NB4 (cell line): ENCODE measurements at regions not wholly inside any gene's neighbourhood (a gene's known extent, or its start where the extent isn't known, plus 50 kb on each side); places are given as distances from the start of the nearest gene placed in this dataset.

Experiments used
- DNase-seq: peaks from one replicate; pipeline ENCODE4 v3.0.0; 2010; ENCODE audit warnings: low read depth
- H3K4me3 ChIP-seq: one replicate; pipeline ENCODE4 v1.5.1; 2011; ENCODE audit warnings: mild to moderate bottlenecking, low read depth, low read length, moderate library complexity
- MYC ChIP-seq: IDR thresholded peaks from 2 replicates; pipeline ENCODE4 v1.6.1; 2011; ENCODE audit warnings: low read depth, low read length
- POLR2A ChIP-seq: IDR thresholded peaks from 2 replicates; pipeline ENCODE4 v1.6.1; 2011; ENCODE audit warnings: mild to moderate bottlenecking; ENCODE audit not compliant: insufficient read length; ENCODE audit errors: extremely low read depth
- TF ChIP-seq, protein P1 (sequence below): IDR thresholded peaks from one replicate; pipeline ENCODE4 v1.5.1; 2012; ENCODE audit warnings: low read depth, low read length
- TF ChIP-seq, protein P2 (sequence below): IDR thresholded peaks from 2 replicates; pipeline ENCODE4 v1.6.1; 2011; ENCODE audit warnings: low read depth, low read length

DNA sequence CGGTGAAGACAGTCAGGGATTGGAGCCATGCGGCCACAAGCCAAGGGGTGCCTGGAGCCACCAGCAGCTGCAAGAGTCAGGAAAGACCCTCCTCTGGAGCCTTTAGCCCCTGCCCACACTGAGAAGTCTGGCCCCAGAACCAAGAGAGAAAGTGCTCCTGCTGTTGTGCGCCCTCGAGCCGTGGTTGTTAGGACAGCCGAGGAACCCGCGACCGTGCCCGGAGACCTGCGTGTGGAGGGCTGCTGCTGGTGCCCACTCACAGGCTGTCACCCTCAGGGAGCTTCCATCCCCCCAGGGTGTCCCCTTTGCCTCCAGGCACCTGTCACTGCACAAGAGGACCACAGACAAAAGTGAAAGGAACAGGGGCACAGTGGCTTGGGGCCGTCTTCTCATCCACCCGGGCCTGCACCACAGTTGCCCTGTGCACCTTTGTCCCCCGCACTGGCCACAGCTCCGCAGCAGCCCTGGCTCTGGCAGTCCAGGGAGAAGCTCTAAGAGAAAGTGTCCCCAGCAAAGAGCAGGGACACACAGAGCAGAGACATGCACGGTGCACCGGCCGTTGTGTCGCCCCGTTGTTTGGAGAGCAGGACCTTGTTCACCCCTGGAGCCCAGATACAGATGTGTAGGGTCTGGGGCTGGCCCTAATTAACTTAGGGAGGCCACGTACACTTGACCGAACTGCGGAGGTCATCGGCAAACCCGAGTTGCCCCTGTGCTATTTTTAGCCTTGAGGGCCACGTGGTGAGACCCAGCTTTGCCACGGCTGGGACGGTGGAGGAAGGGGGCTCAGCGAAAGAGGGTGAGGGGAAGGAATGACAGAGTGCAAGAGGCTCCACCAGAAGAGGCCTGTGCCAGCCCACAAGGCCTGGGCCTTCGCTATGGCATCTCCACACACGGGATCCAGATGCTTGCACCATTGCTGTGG is 329.2 kb downstream of the C16orf95 start:
- H3K4me3 ChIP-seq = no peak overlapping the region
- TF ChIP-seq MYC (no peak), POLR2A (no peak)
- TF ChIP-seq, protein P1, sequence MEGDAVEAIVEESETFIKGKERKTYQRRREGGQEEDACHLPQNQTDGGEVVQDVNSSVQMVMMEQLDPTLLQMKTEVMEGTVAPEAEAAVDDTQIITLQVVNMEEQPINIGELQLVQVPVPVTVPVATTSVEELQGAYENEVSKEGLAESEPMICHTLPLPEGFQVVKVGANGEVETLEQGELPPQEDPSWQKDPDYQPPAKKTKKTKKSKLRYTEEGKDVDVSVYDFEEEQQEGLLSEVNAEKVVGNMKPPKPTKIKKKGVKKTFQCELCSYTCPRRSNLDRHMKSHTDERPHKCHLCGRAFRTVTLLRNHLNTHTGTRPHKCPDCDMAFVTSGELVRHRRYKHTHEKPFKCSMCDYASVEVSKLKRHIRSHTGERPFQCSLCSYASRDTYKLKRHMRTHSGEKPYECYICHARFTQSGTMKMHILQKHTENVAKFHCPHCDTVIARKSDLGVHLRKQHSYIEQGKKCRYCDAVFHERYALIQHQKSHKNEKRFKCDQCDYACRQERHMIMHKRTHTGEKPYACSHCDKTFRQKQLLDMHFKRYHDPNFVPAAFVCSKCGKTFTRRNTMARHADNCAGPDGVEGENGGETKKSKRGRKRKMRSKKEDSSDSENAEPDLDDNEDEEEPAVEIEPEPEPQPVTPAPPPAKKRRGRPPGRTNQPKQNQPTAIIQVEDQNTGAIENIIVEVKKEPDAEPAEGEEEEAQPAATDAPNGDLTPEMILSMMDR = no peak
- TF ChIP-seq, protein P2, sequence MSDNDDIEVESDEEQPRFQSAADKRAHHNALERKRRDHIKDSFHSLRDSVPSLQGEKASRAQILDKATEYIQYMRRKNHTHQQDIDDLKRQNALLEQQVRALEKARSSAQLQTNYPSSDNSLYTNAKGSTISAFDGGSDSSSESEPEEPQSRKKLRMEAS = no peak
- DNase-seq = no peak

DNA sequence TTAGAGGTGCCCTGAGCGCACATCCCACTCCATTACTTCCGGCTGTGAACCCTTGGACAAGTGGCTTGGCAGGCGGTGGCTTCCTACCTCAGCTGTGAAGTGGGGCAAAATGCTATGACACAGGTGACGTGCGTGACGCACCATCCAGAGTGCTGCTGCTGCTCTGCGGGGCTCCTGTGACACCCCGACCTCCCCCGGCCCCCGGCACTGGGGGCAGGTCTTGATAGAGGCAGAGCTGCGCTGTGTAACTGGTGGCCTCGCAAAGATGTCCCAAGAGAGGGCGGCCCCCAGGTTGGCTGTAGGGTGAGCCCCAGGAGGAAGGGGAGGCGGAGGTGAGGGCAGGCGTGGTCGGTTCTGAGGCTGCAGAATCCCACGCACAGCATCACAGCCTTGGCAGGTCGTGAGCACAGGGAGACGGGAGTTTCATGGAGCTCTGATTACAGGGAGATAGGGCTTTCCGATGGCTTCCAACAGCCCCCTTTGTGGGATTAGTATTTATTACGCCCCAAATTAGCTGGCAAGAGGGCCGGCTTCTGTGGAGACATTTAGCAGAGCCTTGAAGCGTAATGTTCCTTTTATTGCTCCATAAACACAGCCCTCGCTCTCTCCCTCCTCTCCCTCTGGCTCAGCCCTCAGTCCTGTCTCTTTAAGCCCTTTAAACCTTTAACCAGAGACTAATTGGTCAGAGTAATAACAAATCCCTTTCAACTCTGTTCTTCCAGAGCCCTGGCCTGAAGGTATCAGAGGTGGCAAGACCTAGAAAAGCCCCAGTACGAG is 328.1 kb downstream of the C16orf95 start:
- TF ChIP-seq MYC (no peak), POLR2A (no peak)
- TF ChIP-seq, protein P1 = no peak
- TF ChIP-seq, protein P2 = no peak
- DNase-seq = no peak
- no peak overlapping the region for H3K4me3 ChIP-seq

DNA sequence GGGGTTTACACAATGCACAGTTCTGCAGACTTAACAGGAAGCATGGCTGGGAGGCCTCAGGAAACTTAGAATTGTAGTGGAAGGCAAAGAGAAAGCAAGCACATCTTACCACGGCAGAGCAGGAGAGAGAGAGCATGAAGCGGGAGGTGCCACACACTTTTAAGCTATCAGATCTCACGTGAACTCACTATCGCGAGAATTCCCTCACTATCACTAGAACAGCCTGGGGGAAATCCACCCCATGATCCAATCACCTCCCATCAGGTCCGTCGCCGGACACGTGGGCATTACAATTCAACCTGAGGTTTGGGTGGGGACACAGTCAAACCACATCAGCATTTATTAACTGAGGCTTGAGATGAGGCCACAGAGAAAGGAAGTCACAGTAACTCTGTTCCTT is 326.7 kb downstream of the C16orf95 start:
- no peak overlapping the region for H3K4me3 ChIP-seq
- DNase-seq = peak; percentile 64
- TF ChIP-seq POLR2A (no peak), MYC (no peak)
- TF ChIP-seq, protein P1 = no peak
- TF ChIP-seq, protein P2 = no peak

DNA sequence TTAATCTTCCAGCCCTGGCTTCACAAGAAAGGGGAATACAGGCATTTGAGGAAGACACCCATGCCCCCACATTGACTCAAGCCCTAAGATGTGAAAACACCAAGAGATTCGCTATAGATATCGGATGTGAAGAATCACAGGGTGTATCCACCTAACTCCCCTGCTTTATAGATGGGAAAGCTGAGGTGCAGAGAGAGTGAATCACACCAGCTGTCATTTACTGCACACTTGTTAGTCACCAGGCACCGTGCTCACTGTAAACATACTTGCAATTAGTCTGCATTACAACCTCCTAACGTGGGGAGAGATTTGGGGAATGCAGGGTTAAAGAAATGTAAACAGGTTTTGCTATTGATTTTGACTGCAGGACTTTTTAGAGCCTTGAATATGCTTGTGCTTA is 325.5 kb downstream of the C16orf95 start:
- H3K4me3 ChIP-seq = no peak overlapping the region
- no peak for TF ChIP-seq MYC
- TF ChIP-seq, protein P2 = no peak
- TF ChIP-seq, protein P1 = no peak
- TF ChIP-seq POLR2A = no peak
- DNase-seq = no peak

DNA sequence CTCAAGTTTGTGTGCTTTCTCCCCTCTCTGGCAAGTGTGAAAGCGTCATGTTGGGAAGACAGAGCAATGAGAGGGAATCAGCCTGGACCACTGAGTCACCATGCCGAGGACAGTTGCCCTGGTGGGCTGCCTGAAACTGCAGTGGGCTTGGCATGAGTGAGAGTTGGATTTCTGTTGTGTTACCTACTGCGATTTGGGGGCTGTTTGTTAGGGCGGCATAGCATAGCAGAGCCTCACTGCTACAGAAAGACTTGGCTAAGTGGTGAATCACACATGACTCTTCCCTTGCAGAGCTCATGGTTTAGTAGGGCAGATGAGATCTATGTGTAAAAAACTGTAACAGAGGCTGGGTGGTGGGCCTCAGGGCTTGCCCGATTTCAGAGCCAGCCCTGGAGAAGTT is 324.6 kb downstream of the C16orf95 start:
- H3K4me3 ChIP-seq = no peak overlapping the region
- TF ChIP-seq, protein P2 = no peak
- TF ChIP-seq, protein P1 = no peak
- TF ChIP-seq MYC (no peak), POLR2A (no peak)
- no peak for DNase-seq
